Neural cell (in vitro differentiated cells): ENCODE measurements at regions not wholly inside any gene's neighbourhood (a gene's known extent, or its start where the extent isn't known, plus 50 kb on each side); places are given as distances from the start of the nearest gene placed in this dataset.
"Not testable (repeated sequence)": the region's sequence is repeated elsewhere in the genome, so short reads cannot be mapped to it uniquely, and the experiment has no call there.

Source experiments
- H2AFZ ChIP-seq: fragments of 200-600, 300-800 bp; sonication (generic), shearing (Covaris generic); 2 replicates; pipeline ENCODE4 v1.6.0; 2014; ENCODE audit warnings: low read depth, mild to moderate bottlenecking, antibody characterized with exemption, low read length, moderate library complexity
- H3F3A ChIP-seq: fragments of 200-600 bp; shearing (Covaris generic); 2 replicates; pipeline ENCODE4 v1.6.1; 2016; ENCODE audit warnings: mild to moderate bottlenecking, moderate library complexity, mixed read lengths, antibody characterized with exemption, low read length; ENCODE audit not compliant: insufficient read depth, poor library complexity, severe bottlenecking
- H3K27ac ChIP-seq: fragments of 200-600, 300-800 bp; sonication (generic), shearing (Covaris generic); 2 replicates; pipeline ENCODE4 v1.5.1; 2014; ENCODE audit warnings: mild to moderate bottlenecking, low read length, moderate library complexity
- H3K27me3 ChIP-seq: fragments of 300-800, 200-600 bp; sonication (generic), shearing (Covaris generic); 2 replicates; pipeline ENCODE4 v1.6.0; 2014; ENCODE audit warnings: mild to moderate bottlenecking, low read depth, low read length, moderate library complexity; ENCODE audit not compliant: insufficient read depth
- H3K36me3 ChIP-seq: fragments of 300-800, 200-600 bp; sonication (generic), shearing (Covaris generic); 2 replicates; pipeline ENCODE4 v1.5.1; 2014; ENCODE audit warnings: mild to moderate bottlenecking, antibody characterized with exemption, low read length, moderate library complexity; ENCODE audit not compliant: insufficient read depth
- H3K4me2 ChIP-seq: fragments of 300-800, 200-600 bp; sonication (generic), shearing (Covaris generic); 2 replicates; pipeline ENCODE4 v1.6.0; 2014; ENCODE audit warnings: mild to moderate bottlenecking, low read length
- H3K4me3 ChIP-seq: fragments of 300-800, 200-600 bp; sonication (generic), shearing (Covaris generic); 2 replicates; pipeline ENCODE4 v1.5.1; 2014; ENCODE audit warnings: mild to moderate bottlenecking, low read length, moderate library complexity
- H3K79me2 ChIP-seq: fragments of 200-600 bp; shearing (Covaris generic); replicated peaks from 2 replicates; pipeline ENCODE4 v1.6.0; 2014; ENCODE audit warnings: mild to moderate bottlenecking, low read length, moderate library complexity; ENCODE audit not compliant: insufficient read depth
- H3K9ac ChIP-seq: fragments of 300-800, 200-600 bp; sonication (generic), shearing (Covaris generic); 2 replicates; pipeline ENCODE4 v1.6.1; 2016; ENCODE audit warnings: mild to moderate bottlenecking, low read length, mixed read lengths
- H3K9me2 ChIP-seq: fragments of 200-600 bp; shearing (Covaris generic); 2 replicates; pipeline ENCODE4 v1.6.1; 2016; ENCODE audit warnings: mild to moderate bottlenecking, low read length, mixed read lengths; ENCODE audit not compliant: insufficient read depth
- H3K9me3 ChIP-seq: fragments of 200-600, 300-800 bp; sonication (generic), shearing (Covaris generic); 2 replicates; pipeline ENCODE4 v1.6.1; 2016; ENCODE audit warnings: mild to moderate bottlenecking, mixed run types, low read length, moderate library complexity, mixed read lengths
- H4K20me1 ChIP-seq: fragments of 200-600 bp; shearing (Covaris generic); 2 replicates; pipeline ENCODE4 v1.6.1; 2016; ENCODE audit warnings: mild to moderate bottlenecking, mixed run types; ENCODE audit not compliant: insufficient read depth
- EP300 ChIP-seq: fragments of 450-650 bp; conservative IDR thresholded peaks from 2 replicates; pipeline ENCODE4 v1.6.1; 2014; ENCODE audit warnings: antibody characterized with exemption, mild to moderate bottlenecking, moderate library complexity; ENCODE audit not compliant: poor library complexity, severe bottlenecking
- EZH2 ChIP-seq: fragments of 200-600, 300-800 bp; shearing (Covaris generic), sonication (generic); IDR thresholded peaks from 2 replicates; pipeline ENCODE4 v1.6.1; 2014; ENCODE audit warnings: antibody characterized with exemption, low read length, borderline replicate concordance, mild to moderate bottlenecking; ENCODE audit not compliant: insufficient read depth, poor library complexity, severe bottlenecking
- MXI1 ChIP-seq: fragments of 450-650 bp; conservative IDR thresholded peaks from 2 replicates; pipeline ENCODE4 v1.6.1; 2014; ENCODE audit warnings: antibody characterized with exemption, mild to moderate bottlenecking; ENCODE audit not compliant: poor library complexity, severe bottlenecking
- POLR2AphosphoS5 ChIP-seq: IDR thresholded peaks from 2 replicates; pipeline ENCODE4 v1.6.1; 2012
- RAD21 ChIP-seq: fragments of 450-650 bp; conservative IDR thresholded peaks from 2 replicates; pipeline ENCODE4 v1.6.1; 2014; ENCODE audit warnings: antibody characterized with exemption, mild to moderate bottlenecking, moderate library complexity
- SMC3 ChIP-seq: fragments of 450-650 bp; conservative IDR thresholded peaks from 2 replicates; pipeline ENCODE4 v1.6.1; 2014; ENCODE audit warnings: antibody characterized with exemption, mild to moderate bottlenecking, moderate library complexity; ENCODE audit not compliant: poor library complexity
- TAF1 ChIP-seq: IDR thresholded peaks from 2 replicates; pipeline ENCODE4 v1.6.1; 2012; ENCODE audit warnings: low read depth
- TF ChIP-seq, protein P1 (sequence below): IDR thresholded peaks from 2 replicates; pipeline ENCODE4 v1.6.1; 2012; ENCODE audit warnings: borderline replicate concordance
- TF ChIP-seq, protein P2 (sequence below): fragments of 450-650 bp; IDR thresholded peaks from 2 replicates; pipeline ENCODE4 v1.5.1; 2014; ENCODE audit warnings: antibody characterized with exemption, mild to moderate bottlenecking, moderate library complexity; ENCODE audit not compliant: poor library complexity, severe bottlenecking

DNA sequence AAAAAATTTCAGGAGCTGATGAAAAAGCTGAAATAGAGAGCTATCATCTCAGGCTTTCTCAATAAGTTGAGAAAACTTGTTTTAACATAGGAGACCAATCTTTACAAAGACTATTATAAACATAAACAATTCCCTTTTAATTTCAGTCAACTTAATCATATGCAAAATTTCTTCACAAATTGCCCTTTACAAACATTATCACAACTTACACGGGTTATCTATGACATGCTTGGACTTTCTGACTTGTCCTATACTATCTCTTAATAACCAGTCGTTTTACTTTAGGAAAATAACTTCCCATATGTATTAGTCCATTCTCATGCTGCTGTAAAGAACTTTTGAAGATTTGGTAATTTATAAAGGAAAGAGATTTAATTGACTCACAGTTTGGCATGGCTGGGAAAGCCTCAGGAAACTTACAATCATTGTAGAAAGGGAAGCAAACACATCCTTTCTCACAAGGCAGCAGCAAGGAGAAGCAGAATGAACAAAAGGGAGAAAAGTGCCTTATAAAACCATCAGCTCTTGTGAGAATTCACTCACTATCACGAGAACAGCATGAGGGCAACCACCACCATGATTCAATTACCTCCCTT lies 1583.7 kb upstream of the CELF4 start:
- Histone ChIP-seq H2AFZ (no peak overlapping the region), H3K27me3 (no peaks in the 10 kb centered on the region), H3K9me2 (no peaks in the 10 kb centered on the region), H3K9me3 (no peaks in the 10 kb centered on the region), H3F3A (no peaks in the 10 kb centered on the region), H4K20me1 (no peaks in the 10 kb centered on the region), H3K9ac (no peak overlapping the region), H3K4me3 (no peak overlapping the region), H3K36me3 (no peaks in the 10 kb centered on the region), H3K4me2 (no peak overlapping the region), H3K79me2 (no peaks in the 10 kb centered on the region), H3K27ac (no peak overlapping the region)
- no peak for TF ChIP-seq RAD21
- no peak for TF ChIP-seq MXI1
- TF ChIP-seq, protein P1, sequence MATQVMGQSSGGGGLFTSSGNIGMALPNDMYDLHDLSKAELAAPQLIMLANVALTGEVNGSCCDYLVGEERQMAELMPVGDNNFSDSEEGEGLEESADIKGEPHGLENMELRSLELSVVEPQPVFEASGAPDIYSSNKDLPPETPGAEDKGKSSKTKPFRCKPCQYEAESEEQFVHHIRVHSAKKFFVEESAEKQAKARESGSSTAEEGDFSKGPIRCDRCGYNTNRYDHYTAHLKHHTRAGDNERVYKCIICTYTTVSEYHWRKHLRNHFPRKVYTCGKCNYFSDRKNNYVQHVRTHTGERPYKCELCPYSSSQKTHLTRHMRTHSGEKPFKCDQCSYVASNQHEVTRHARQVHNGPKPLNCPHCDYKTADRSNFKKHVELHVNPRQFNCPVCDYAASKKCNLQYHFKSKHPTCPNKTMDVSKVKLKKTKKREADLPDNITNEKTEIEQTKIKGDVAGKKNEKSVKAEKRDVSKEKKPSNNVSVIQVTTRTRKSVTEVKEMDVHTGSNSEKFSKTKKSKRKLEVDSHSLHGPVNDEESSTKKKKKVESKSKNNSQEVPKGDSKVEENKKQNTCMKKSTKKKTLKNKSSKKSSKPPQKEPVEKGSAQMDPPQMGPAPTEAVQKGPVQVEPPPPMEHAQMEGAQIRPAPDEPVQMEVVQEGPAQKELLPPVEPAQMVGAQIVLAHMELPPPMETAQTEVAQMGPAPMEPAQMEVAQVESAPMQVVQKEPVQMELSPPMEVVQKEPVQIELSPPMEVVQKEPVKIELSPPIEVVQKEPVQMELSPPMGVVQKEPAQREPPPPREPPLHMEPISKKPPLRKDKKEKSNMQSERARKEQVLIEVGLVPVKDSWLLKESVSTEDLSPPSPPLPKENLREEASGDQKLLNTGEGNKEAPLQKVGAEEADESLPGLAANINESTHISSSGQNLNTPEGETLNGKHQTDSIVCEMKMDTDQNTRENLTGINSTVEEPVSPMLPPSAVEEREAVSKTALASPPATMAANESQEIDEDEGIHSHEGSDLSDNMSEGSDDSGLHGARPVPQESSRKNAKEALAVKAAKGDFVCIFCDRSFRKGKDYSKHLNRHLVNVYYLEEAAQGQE = no peak
- no peak for TF ChIP-seq EZH2
- TF ChIP-seq SMC3 = no peak
- TF ChIP-seq POLR2AphosphoS5 = no peak
- TF ChIP-seq TAF1 = no peak
- TF ChIP-seq EP300 = no peak
- TF ChIP-seq, protein P2, sequence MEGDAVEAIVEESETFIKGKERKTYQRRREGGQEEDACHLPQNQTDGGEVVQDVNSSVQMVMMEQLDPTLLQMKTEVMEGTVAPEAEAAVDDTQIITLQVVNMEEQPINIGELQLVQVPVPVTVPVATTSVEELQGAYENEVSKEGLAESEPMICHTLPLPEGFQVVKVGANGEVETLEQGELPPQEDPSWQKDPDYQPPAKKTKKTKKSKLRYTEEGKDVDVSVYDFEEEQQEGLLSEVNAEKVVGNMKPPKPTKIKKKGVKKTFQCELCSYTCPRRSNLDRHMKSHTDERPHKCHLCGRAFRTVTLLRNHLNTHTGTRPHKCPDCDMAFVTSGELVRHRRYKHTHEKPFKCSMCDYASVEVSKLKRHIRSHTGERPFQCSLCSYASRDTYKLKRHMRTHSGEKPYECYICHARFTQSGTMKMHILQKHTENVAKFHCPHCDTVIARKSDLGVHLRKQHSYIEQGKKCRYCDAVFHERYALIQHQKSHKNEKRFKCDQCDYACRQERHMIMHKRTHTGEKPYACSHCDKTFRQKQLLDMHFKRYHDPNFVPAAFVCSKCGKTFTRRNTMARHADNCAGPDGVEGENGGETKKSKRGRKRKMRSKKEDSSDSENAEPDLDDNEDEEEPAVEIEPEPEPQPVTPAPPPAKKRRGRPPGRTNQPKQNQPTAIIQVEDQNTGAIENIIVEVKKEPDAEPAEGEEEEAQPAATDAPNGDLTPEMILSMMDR = no peak

DNA sequence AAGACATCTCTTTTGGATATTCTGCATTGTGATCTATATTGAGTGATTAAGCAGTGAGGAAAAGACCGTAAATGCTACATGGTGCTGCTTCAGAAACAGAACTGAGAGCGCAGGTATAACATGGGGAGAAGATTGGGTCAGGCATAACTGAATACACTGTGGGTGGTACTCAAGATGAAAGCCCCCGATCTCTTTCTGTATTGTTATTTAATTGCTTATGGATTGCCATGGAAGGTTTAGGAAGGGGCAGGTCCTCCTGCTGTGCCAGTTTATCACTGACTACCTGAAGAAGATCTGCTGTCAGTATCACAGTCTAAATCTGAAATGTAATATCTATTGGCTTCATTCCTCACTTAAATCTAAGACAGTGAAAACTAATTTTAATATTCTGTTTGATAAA lies 1568.7 kb upstream of the CELF4 start:
- TF ChIP-seq EZH2 = no peak
- TF ChIP-seq EP300 = no peak
- TF ChIP-seq MXI1 = no peak
- no peak for TF ChIP-seq RAD21
- TF ChIP-seq, protein P2 = no peak
- no peak for TF ChIP-seq TAF1
- no peak overlapping the region for H3K9ac ChIP-seq
- H2AFZ ChIP-seq = no peak overlapping the region
- no peaks in the 10 kb centered on the region for H3K9me3 ChIP-seq
- H3K4me2 ChIP-seq = no peak overlapping the region
- no peaks in the 10 kb centered on the region for H3K9me2 ChIP-seq
- no peaks in the 10 kb centered on the region for H4K20me1 ChIP-seq
- H3K36me3 ChIP-seq = no peaks in the 10 kb centered on the region
- H3K27ac ChIP-seq = no peak overlapping the region
- H3K79me2 ChIP-seq = no peaks in the 10 kb centered on the region
- no peaks in the 10 kb centered on the region for H3F3A ChIP-seq
- no peak overlapping the region for H3K4me3 ChIP-seq
- H3K27me3 ChIP-seq = no peaks in the 10 kb centered on the region

DNA sequence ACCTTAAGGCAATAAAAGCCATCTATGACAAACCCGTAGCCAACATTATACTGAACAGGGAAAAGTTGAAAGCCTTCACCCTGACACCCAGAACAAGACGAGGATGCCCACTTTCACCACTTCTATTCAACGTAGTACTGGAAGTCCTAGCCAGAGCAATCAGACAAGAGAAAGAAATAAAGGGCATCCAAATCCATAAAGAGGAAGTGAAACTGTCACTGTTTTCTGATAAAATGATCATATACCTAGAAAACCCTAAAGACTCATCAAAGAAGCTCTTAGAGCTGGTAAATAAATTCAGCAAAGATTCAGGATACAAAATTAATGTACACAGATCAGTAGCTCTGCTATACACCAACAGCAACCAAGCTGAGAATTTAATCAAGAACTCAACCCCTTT lies 1561.9 kb upstream of the CELF4 start:
- H3K4me2 ChIP-seq, H2AFZ ChIP-seq, H3K9ac ChIP-seq, H3K27ac ChIP-seq, H3F3A ChIP-seq, H3K79me2 ChIP-seq, H3K9me3 ChIP-seq, H3K36me3 ChIP-seq, H3K9me2 ChIP-seq, H3K27me3 ChIP-seq, H3K4me3 ChIP-seq, H4K20me1 ChIP-seq: not testable (repeated sequence)
